ENCODE measurements at regions not wholly inside any gene's neighbourhood (a gene's known extent, or its start where the extent isn't known, plus 50 kb on each side); places are given as distances from the start of the nearest gene placed in this dataset.
"Not testable (repeated sequence)": the region's sequence is repeated elsewhere in the genome, so short reads cannot be mapped to it uniquely, and the experiment has no call there.

DNA sequence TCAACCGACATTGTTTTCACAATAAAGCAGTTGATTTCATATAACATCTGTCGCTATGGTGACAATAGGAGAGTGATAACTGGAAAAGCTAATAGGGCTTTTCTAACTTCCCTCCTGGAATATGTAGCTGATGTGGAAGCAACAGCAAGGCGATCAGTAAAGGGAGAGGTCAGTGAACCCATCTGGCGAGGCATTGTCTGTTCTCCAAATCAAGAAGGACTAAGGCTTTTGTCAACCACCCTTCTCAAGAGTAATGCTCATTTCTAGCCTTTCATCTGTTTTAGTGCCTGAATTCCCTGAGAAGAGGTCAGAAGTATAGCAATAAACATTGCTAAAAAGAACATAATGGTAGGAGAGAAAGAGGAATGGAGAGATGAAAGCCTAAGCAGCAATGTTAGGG lies 201.3 kb downstream of the AKAP7 start:
- Histone ChIP-seq H3K36me3 (ENCODE audit: control insufficient read depth, insufficient read depth, low read length) (no peaks in the 10 kb centered on the region), H3K4me3 (ENCODE audit: low read length) (no peak overlapping the region), H3K27me3 (ENCODE audit: control insufficient read depth, insufficient read depth, low read length) (no peaks in the 10 kb centered on the region), H3K9ac (ENCODE audit: low read length) (no peak overlapping the region), H3K4me1 (ENCODE audit: control insufficient read depth, insufficient read depth, low read length) (no peaks in the 10 kb centered on the region), H3K27ac (ENCODE audit: low read depth, low read length) (no peak overlapping the region)

- not testable (repeated sequence) for H3K27me3 ChIP-seq (ENCODE audit: control insufficient read depth, insufficient read depth, low read length); H3K4me1 ChIP-seq (ENCODE audit: control insufficient read depth, insufficient read depth, low read length); H3K4me3 ChIP-seq (ENCODE audit: low read length); H3K27ac ChIP-seq (ENCODE audit: low read depth, low read length); H3K9ac ChIP-seq (ENCODE audit: low read length); H3K36me3 ChIP-seq (ENCODE audit: control insufficient read depth, insufficient read depth, low read length)
Measured at GRCh38 chr6:131346896-131347295, 211.6 kb downstream of the AKAP7 start.

- Histone ChIP-seq H3K27ac (ENCODE audit: low read depth, low read length) (no peak overlapping the region), H3K36me3 (ENCODE audit: control insufficient read depth, insufficient read depth, low read length) (no peaks in the 10 kb centered on the region), H3K9ac (ENCODE audit: low read length) (no peak overlapping the region), H3K4me1 (ENCODE audit: control insufficient read depth, insufficient read depth, low read length) (no peaks in the 10 kb centered on the region), H3K4me3 (ENCODE audit: low read length) (no peak overlapping the region), H3K27me3 (ENCODE audit: control insufficient read depth, insufficient read depth, low read length) (no peaks in the 10 kb centered on the region)
Measured at GRCh38 chr6:131348572-131348971, 213.3 kb downstream of the AKAP7 start.

GRCh38 chr6:131349199-131349598 lies 213.9 kb downstream of the AKAP7 start:
- no peak overlapping the region for H3K4me3 ChIP-seq (ENCODE audit: low read length)
- no peaks in the 10 kb centered on the region for H3K27me3 ChIP-seq (ENCODE audit: control insufficient read depth, insufficient read depth, low read length)
- H3K9ac ChIP-seq (ENCODE audit: low read length): no peak overlapping the region
- H3K36me3 ChIP-seq (ENCODE audit: control insufficient read depth, insufficient read depth, low read length): no peaks in the 10 kb centered on the region
- no peak overlapping the region for H3K27ac ChIP-seq (ENCODE audit: low read depth, low read length)
- H3K4me1 ChIP-seq (ENCODE audit: control insufficient read depth, insufficient read depth, low read length): no peaks in the 10 kb centered on the region

GRCh38 chr6:131353106-131353505 lies 217.8 kb downstream of the AKAP7 start:
- Histone ChIP-seq H3K4me1 (ENCODE audit: control insufficient read depth, insufficient read depth, low read length) (no peaks in the 10 kb centered on the region), H3K9ac (ENCODE audit: low read length) (no peak overlapping the region), H3K4me3 (ENCODE audit: low read length) (no peak overlapping the region), H3K27ac (ENCODE audit: low read depth, low read length) (no peak overlapping the region), H3K27me3 (ENCODE audit: control insufficient read depth, insufficient read depth, low read length) (no peaks in the 10 kb centered on the region), H3K36me3 (ENCODE audit: control insufficient read depth, insufficient read depth, low read length) (no peaks in the 10 kb centered on the region)

DNA sequence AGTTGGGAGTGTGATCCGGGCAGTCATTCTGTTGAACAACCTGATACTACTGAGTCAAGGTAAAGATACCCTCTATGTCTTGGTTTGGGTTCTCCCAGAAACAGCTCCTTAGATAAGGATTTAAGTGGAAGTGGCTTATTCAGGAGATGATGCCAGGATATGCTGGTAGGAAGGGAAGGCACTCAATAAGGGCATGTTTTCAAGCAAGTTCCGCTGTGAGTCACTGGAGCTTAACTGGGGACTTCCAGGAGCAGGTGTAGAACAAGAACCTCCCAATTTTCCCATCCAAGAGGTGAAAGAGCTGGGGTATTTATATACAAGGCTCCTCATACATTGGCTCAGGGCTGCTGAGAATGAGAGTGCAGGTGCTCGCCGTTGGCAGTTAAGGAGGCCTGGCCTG lies 218.6 kb downstream of the AKAP7 start:
- no peak overlapping the region for H3K9ac ChIP-seq (ENCODE audit: low read length)
- no peak overlapping the region for H3K27ac ChIP-seq (ENCODE audit: low read depth, low read length)
- no peaks in the 10 kb centered on the region for H3K36me3 ChIP-seq (ENCODE audit: control insufficient read depth, insufficient read depth, low read length)
- no peaks in the 10 kb centered on the region for H3K27me3 ChIP-seq (ENCODE audit: control insufficient read depth, insufficient read depth, low read length)
- no peaks in the 10 kb centered on the region for H3K4me1 ChIP-seq (ENCODE audit: control insufficient read depth, insufficient read depth, low read length)
- no peak overlapping the region for H3K4me3 ChIP-seq (ENCODE audit: low read length)

DNA sequence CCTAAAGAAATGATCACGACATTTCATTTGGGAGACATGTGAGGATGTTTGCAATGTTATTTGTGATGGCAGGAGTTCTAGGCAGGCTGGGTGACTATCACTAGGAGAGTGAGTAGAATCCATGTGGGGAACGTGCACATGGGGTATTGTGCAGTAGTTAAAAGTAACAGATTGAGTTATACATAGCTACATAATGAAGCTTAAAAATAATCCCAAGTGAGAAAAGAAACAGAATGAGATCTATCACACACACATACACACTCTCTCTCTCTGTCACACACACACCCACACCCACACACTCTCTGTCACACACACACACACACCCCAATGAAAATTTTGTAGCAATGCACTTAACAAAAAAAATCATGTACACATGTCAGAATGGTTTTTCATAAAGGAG lies 218.7 kb upstream of the ARG1 start:
- H3K27ac ChIP-seq (ENCODE audit: low read depth, low read length): no peak overlapping the region
- H3K4me3 ChIP-seq (ENCODE audit: low read length): no peak overlapping the region
- H3K27me3 ChIP-seq (ENCODE audit: control insufficient read depth, insufficient read depth, low read length): no peaks in the 10 kb centered on the region
- H3K36me3 ChIP-seq (ENCODE audit: control insufficient read depth, insufficient read depth, low read length): no peaks in the 10 kb centered on the region
- no peak overlapping the region for H3K9ac ChIP-seq (ENCODE audit: low read length)
- H3K4me1 ChIP-seq (ENCODE audit: control insufficient read depth, insufficient read depth, low read length): no peaks in the 10 kb centered on the region

- no peaks in the 10 kb centered on the region for H3K27me3 ChIP-seq (ENCODE audit: control insufficient read depth, insufficient read depth, low read length)
- H3K36me3 ChIP-seq (ENCODE audit: control insufficient read depth, insufficient read depth, low read length): no peaks in the 10 kb centered on the region
- no peaks in the 10 kb centered on the region for H3K4me1 ChIP-seq (ENCODE audit: control insufficient read depth, insufficient read depth, low read length)
- H3K9ac ChIP-seq (ENCODE audit: low read length): no peak overlapping the region
- no peak overlapping the region for H3K4me3 ChIP-seq (ENCODE audit: low read length)
- no peak overlapping the region for H3K27ac ChIP-seq (ENCODE audit: low read depth, low read length)
Measured at GRCh38 chr6:131356161-131356560, 216.9 kb upstream of the ARG1 start.

GRCh38 chr6:131357501-131357900 lies 215.5 kb upstream of the ARG1 start:
- no peak overlapping the region for H3K9ac ChIP-seq (ENCODE audit: low read length)
- no peak overlapping the region for H3K4me3 ChIP-seq (ENCODE audit: low read length)
- H3K27ac ChIP-seq (ENCODE audit: low read depth, low read length): no peak overlapping the region
- no peaks in the 10 kb centered on the region for H3K27me3 ChIP-seq (ENCODE audit: control insufficient read depth, insufficient read depth, low read length)
- no peaks in the 10 kb centered on the region for H3K4me1 ChIP-seq (ENCODE audit: control insufficient read depth, insufficient read depth, low read length)
- H3K36me3 ChIP-seq (ENCODE audit: control insufficient read depth, insufficient read depth, low read length): no peaks in the 10 kb centered on the region

DNA sequence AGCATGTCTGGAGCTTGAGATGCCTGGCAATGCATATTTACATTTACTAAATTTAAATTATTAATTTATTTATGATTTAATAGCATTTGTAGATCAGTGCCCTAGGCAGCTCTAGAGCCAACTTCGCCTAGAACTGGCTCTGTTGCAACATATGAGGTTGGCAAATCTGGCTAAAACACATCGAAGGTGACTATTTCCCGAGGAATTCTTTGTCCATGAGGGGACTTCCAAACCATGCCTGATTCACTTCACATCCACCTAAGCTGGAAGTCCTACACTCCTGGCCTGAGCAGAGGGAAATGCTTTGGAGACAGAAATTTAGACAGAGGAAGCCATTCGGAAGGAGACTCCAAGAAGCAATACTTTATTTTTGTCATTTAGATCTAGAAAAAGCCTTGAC lies 211.0 kb upstream of the ARG1 start:
- no peak overlapping the region for H3K4me3 ChIP-seq (ENCODE audit: low read length)
- H3K4me1 ChIP-seq (ENCODE audit: control insufficient read depth, insufficient read depth, low read length): no peaks in the 10 kb centered on the region
- H3K27me3 ChIP-seq (ENCODE audit: control insufficient read depth, insufficient read depth, low read length): no peaks in the 10 kb centered on the region
- H3K9ac ChIP-seq (ENCODE audit: low read length): no peak overlapping the region
- no peaks in the 10 kb centered on the region for H3K36me3 ChIP-seq (ENCODE audit: control insufficient read depth, insufficient read depth, low read length)
- no peak overlapping the region for H3K27ac ChIP-seq (ENCODE audit: low read depth, low read length)

DNA sequence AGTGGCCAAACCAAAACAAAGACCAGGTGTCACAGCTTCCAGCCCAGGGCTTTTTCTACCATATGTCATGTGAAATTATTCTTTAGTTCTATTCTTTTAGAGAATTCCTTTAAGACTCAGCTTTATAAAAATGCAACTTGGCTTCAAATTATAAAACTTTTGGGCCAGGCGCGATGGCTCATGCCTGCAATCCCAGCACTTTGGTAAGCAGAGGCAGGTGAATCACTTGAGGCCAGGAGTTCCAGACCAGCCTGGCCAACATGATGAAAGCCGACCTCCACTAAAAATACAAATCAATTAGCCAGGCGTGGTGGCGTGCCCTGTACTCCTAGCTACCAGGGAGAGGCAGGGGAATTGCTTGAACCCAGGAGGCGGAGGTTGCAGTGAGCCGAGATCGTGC lies 210.3 kb upstream of the ARG1 start:
- no peaks in the 10 kb centered on the region for H3K4me1 ChIP-seq (ENCODE audit: control insufficient read depth, insufficient read depth, low read length)
- no peaks in the 10 kb centered on the region for H3K36me3 ChIP-seq (ENCODE audit: control insufficient read depth, insufficient read depth, low read length)
- H3K4me3 ChIP-seq (ENCODE audit: low read length): no peak overlapping the region
- no peaks in the 10 kb centered on the region for H3K27me3 ChIP-seq (ENCODE audit: control insufficient read depth, insufficient read depth, low read length)
- no peak overlapping the region for H3K27ac ChIP-seq (ENCODE audit: low read depth, low read length)
- no peak overlapping the region for H3K9ac ChIP-seq (ENCODE audit: low read length)

GRCh38 chr6:131363947-131364834 lies 208.8 kb upstream of the ARG1 start:
- H3K4me1 ChIP-seq (ENCODE audit: control insufficient read depth, insufficient read depth, low read length): no peaks in the 10 kb centered on the region
- no peaks in the 10 kb centered on the region for H3K36me3 ChIP-seq (ENCODE audit: control insufficient read depth, insufficient read depth, low read length)
- H3K4me3 ChIP-seq (ENCODE audit: low read length): no peak overlapping the region
- H3K27me3 ChIP-seq (ENCODE audit: control insufficient read depth, insufficient read depth, low read length): no peaks in the 10 kb centered on the region
- no peak overlapping the region for H3K27ac ChIP-seq (ENCODE audit: low read depth, low read length)
- no peak overlapping the region for H3K9ac ChIP-seq (ENCODE audit: low read length)

GRCh38 chr6:131366223-131366622 lies 206.8 kb upstream of the ARG1 start:
- Histone ChIP-seq H3K36me3 (ENCODE audit: control insufficient read depth, insufficient read depth, low read length) (no peaks in the 10 kb centered on the region), H3K4me3 (ENCODE audit: low read length) (no peak overlapping the region), H3K27ac (ENCODE audit: low read depth, low read length) (no peak overlapping the region), H3K9ac (ENCODE audit: low read length) (no peak overlapping the region), H3K4me1 (ENCODE audit: control insufficient read depth, insufficient read depth, low read length) (no peaks in the 10 kb centered on the region), H3K27me3 (ENCODE audit: control insufficient read depth, insufficient read depth, low read length) (no peaks in the 10 kb centered on the region)

Data from rectal smooth muscle tissue (tissue), 1 donor.